Esophagus squamous epithelium (tissue), 4 donors: ENCODE measurements at regions not wholly inside any gene's neighbourhood (a gene's known extent, or its start where the extent isn't known, plus 50 kb on each side); places are given as distances from the start of the nearest gene placed in this dataset.
"Not testable (repeated sequence)": the region's sequence is repeated elsewhere in the genome, so short reads cannot be mapped to it uniquely, and the experiment has no call there.

Experiments used
- CTCF ChIP-seq, 6 experiments: fragments of 450-650 bp in 4 of 6; fragments of 200-600 bp in 2 of 6; sonication (generic) in 2 of 6; IDR thresholded peaks; one replicate each; pipeline ENCODE4 v1.5.1; 2016 to 2019; ENCODE audit warnings: antibody characterized with exemption in 6 of 6, mild to moderate bottlenecking in 4 of 6, moderate library complexity in 4 of 6
- POLR2A ChIP-seq, 4 donors: fragments of 450-650 bp; IDR thresholded peaks; one replicate each; pipeline ENCODE4 v1.6.1; 2017; ENCODE audit warnings: antibody characterized with exemption in 4 of 4, mild to moderate bottlenecking in 4 of 4, moderate library complexity in 3 of 4

GRCh38 chr16:18161224-18161623 is 175.3 kb downstream of the NPIPA8 start:
- TF ChIP-seq CTCF, POLR2A (IDR thresholded peaks at IDR 0.05): not testable (repeated sequence)
